ENCODE measurements at regions not wholly inside any gene's neighbourhood (a gene's known extent, or its start where the extent isn't known, plus 50 kb on each side); places are given as distances from the start of the nearest gene placed in this dataset.

DNA sequence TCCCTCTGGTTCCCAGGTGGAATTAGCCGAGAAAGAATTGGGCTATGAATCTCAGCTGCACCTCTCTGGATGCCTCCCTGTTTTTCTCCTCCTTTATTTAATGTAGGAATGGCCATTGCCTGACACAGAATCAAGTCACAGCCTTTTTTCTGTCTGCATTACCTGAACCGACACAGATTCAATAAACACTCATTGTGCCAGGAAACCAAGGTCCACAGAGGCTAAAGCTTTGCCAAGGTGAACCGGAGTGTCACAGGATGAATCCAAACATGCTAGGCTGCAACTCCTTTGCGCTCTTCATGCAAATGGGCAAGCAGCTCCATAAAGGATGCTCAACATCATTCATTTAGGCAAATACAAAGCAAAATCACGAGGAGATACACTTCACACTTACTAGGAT is 199.8 kb upstream of the AGTR2 start:
- peaks cover 33% of the 10 kb centered on the region for H3K4me1 Mint-ChIP-seq
- Histone ChIP-seq H3K27me3 (ENCODE audit: insufficient read depth) (no peaks in the 10 kb centered on the region), H3F3A (replicated peaks; ENCODE audit: low read depth) (no peaks in the 10 kb centered on the region), H3K4me2 (peak overlapping the region; percentile 68; the same call in 1 of the 2 replicates), H3K27ac (ENCODE audit: low read depth) (no peak overlapping the region), H3K79me2 (replicated peaks; ENCODE audit: insufficient read depth) (peaks cover 28% of the 10 kb centered on the region), H3K4me3 (peak overlapping the region; percentile 82; the same call in 1 of the 2 replicates), H3K4me1 (ENCODE audit: insufficient read depth) (peaks cover 12% of the 10 kb centered on the region; the same call in 1 of the 2 replicates), H3K36me3 (ENCODE audit: insufficient read depth) (no peaks in the 10 kb centered on the region), H3K9me2 (ENCODE audit: insufficient read depth) (no peaks in the 10 kb centered on the region), H2AFZ (peak overlapping the region; percentile 80), H4K20me1 (replicated peaks; ENCODE audit: insufficient read depth) (no peaks in the 10 kb centered on the region)
- DNase-seq (ENCODE audit: low spot score) (no peak), ATAC-seq (no peak)
- TF ChIP-seq ZNF114 (CRISPR knock-in tag; IDR thresholded peaks at IDR 0.05) (no peak), EZH2 (IDR thresholded peaks at IDR 0.05; ENCODE audit: low read depth, unreplicated experiment) (no peak), NANOG (IDR thresholded peaks at IDR 0.05; ENCODE audit: borderline replicate concordance) (no peak), EZH2phosphoT487 (IDR thresholded peaks at IDR 0.05; ENCODE audit: unreplicated experiment) (no peak), POLR2AphosphoS5 (IDR thresholded peaks at IDR 0.05; ENCODE audit: low read depth) (no peak), STAT1 (IDR thresholded peaks at IDR 0.05; ENCODE audit: unreplicated experiment) (no peak), ZNF331 (CRISPR knock-in tag; IDR thresholded peaks at IDR 0.05; ENCODE audit: low read depth) (no peak), CREB1 (CRISPR knock-in tag; IDR thresholded peaks at IDR 0.05; ENCODE audit: low read depth) (no peak), JUNB (IDR thresholded peaks at IDR 0.05; ENCODE audit: unreplicated experiment) (no peak)
- TF ChIP-seq, protein P1, sequence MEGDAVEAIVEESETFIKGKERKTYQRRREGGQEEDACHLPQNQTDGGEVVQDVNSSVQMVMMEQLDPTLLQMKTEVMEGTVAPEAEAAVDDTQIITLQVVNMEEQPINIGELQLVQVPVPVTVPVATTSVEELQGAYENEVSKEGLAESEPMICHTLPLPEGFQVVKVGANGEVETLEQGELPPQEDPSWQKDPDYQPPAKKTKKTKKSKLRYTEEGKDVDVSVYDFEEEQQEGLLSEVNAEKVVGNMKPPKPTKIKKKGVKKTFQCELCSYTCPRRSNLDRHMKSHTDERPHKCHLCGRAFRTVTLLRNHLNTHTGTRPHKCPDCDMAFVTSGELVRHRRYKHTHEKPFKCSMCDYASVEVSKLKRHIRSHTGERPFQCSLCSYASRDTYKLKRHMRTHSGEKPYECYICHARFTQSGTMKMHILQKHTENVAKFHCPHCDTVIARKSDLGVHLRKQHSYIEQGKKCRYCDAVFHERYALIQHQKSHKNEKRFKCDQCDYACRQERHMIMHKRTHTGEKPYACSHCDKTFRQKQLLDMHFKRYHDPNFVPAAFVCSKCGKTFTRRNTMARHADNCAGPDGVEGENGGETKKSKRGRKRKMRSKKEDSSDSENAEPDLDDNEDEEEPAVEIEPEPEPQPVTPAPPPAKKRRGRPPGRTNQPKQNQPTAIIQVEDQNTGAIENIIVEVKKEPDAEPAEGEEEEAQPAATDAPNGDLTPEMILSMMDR (conservative IDR thresholded peaks at IDR 0.05; ENCODE audit: low read depth in 2 of 2) = no peak
- TF ChIP-seq, protein P2, sequence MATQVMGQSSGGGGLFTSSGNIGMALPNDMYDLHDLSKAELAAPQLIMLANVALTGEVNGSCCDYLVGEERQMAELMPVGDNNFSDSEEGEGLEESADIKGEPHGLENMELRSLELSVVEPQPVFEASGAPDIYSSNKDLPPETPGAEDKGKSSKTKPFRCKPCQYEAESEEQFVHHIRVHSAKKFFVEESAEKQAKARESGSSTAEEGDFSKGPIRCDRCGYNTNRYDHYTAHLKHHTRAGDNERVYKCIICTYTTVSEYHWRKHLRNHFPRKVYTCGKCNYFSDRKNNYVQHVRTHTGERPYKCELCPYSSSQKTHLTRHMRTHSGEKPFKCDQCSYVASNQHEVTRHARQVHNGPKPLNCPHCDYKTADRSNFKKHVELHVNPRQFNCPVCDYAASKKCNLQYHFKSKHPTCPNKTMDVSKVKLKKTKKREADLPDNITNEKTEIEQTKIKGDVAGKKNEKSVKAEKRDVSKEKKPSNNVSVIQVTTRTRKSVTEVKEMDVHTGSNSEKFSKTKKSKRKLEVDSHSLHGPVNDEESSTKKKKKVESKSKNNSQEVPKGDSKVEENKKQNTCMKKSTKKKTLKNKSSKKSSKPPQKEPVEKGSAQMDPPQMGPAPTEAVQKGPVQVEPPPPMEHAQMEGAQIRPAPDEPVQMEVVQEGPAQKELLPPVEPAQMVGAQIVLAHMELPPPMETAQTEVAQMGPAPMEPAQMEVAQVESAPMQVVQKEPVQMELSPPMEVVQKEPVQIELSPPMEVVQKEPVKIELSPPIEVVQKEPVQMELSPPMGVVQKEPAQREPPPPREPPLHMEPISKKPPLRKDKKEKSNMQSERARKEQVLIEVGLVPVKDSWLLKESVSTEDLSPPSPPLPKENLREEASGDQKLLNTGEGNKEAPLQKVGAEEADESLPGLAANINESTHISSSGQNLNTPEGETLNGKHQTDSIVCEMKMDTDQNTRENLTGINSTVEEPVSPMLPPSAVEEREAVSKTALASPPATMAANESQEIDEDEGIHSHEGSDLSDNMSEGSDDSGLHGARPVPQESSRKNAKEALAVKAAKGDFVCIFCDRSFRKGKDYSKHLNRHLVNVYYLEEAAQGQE (IDR thresholded peaks at IDR 0.05; ENCODE audit: unreplicated experiment) = no peak
- TF ChIP-seq, protein P3, sequence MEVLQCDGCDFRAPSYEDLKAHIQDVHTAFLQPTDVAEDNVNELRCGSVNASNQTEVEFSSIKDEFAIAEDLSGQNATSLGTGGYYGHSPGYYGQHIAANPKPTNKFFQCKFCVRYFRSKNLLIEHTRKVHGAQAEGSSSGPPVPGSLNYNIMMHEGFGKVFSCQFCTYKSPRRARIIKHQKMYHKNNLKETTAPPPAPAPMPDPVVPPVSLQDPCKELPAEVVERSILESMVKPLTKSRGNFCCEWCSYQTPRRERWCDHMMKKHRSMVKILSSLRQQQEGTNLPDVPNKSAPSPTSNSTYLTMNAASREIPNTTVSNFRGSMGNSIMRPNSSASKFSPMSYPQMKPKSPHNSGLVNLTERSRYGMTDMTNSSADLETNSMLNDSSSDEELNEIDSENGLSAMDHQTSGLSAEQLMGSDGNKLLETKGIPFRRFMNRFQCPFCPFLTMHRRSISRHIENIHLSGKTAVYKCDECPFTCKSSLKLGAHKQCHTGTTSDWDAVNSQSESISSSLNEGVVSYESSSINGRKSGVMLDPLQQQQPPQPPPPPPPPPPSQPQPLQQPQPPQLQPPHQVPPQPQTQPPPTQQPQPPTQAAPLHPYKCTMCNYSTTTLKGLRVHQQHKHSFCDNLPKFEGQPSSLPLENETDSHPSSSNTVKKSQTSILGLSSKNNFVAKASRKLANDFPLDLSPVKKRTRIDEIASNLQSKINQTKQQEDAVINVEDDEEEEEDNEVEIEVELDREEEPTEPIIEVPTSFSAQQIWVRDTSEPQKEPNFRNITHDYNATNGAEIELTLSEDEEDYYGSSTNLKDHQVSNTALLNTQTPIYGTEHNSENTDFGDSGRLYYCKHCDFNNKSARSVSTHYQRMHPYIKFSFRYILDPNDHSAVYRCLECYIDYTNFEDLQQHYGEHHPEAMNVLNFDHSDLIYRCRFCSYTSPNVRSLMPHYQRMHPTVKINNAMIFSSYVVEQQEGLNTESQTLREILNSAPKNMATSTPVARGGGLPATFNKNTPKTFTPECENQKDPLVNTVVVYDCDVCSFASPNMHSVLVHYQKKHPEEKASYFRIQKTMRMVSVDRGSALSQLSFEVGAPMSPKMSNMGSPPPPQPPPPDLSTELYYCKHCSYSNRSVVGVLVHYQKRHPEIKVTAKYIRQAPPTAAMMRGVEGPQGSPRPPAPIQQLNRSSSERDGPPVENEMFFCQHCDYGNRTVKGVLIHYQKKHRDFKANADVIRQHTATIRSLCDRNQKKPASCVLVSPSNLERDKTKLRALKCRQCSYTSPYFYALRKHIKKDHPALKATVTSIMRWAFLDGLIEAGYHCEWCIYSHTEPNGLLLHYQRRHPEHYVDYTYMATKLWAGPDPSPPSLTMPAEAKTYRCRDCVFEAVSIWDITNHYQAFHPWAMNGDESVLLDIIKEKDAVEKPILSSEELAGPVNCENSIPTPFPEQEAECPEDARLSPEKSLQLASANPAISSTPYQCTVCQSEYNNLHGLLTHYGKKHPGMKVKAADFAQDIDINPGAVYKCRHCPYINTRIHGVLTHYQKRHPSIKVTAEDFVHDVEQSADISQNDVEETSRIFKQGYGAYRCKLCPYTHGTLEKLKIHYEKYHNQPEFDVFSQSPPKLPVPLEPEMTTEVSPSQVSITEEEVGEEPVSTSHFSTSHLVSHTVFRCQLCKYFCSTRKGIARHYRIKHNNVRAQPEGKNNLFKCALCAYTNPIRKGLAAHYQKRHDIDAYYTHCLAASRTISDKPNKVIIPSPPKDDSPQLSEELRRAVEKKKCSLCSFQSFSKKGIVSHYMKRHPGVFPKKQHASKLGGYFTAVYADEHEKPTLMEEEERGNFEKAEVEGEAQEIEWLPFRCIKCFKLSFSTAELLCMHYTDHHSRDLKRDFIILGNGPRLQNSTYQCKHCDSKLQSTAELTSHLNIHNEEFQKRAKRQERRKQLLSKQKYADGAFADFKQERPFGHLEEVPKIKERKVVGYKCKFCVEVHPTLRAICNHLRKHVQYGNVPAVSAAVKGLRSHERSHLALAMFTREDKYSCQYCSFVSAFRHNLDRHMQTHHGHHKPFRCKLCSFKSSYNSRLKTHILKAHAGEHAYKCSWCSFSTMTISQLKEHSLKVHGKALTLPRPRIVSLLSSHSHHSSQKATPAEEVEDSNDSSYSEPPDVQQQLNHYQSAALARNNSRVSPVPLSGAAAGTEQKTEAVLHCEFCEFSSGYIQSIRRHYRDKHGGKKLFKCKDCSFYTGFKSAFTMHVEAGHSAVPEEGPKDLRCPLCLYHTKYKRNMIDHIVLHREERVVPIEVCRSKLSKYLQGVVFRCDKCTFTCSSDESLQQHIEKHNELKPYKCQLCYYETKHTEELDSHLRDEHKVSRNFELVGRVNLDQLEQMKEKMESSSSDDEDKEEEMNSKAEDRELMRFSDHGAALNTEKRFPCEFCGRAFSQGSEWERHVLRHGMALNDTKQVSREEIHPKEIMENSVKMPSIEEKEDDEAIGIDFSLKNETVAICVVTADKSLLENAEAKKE (CRISPR knock-in tag; IDR thresholded peaks at IDR 0.05) = no peak
- TF ChIP-seq, protein P4, sequence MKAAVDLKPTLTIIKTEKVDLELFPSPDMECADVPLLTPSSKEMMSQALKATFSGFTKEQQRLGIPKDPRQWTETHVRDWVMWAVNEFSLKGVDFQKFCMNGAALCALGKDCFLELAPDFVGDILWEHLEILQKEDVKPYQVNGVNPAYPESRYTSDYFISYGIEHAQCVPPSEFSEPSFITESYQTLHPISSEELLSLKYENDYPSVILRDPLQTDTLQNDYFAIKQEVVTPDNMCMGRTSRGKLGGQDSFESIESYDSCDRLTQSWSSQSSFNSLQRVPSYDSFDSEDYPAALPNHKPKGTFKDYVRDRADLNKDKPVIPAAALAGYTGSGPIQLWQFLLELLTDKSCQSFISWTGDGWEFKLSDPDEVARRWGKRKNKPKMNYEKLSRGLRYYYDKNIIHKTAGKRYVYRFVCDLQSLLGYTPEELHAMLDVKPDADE (IDR thresholded peaks at IDR 0.05) = no peak
- peaks cover 7% of the 10 kb centered on the region for H3K27me3 Mint-ChIP-seq (ENCODE audit: insufficient read depth, low read depth, poor library complexity)
- no peaks in the 10 kb centered on the region for H3K36me3 Mint-ChIP-seq (ENCODE audit: low read depth)
- H3K27ac Mint-ChIP-seq = no peak overlapping the region
- no peaks in the 10 kb centered on the region for H3K9me3 Mint-ChIP-seq
- H3K4me3 Mint-ChIP-seq = peak overlapping the region; percentile 62; the same call in 2 of the 3 replicates

All from GM23338 (cell line).